Pulmonary artery endothelial cell (primary cell): ENCODE measurements at regions not wholly inside any gene's neighbourhood (a gene's known extent, or its start where the extent isn't known, plus 50 kb on each side); places are given as distances from the start of the nearest gene placed in this dataset.
"Not testable (repeated sequence)": the region's sequence is repeated elsewhere in the genome, so short reads cannot be mapped to it uniquely, and the experiment has no call there.

Source experiments
- DNase-seq: peaks from one replicate; pipeline ENCODE4 v3.0.0-alpha.2; 2011; ENCODE audit warnings: low read depth, low spot score

GRCh38 chr18:995629-996028 is 91.0 kb downstream of the ADCYAP1 start:
- peak; percentile 85 for DNase-seq

GRCh38 chr18:997499-997898 is 92.8 kb downstream of the ADCYAP1 start:
- DNase-seq: no peak

GRCh38 chr18:998936-999335 is 94.3 kb downstream of the ADCYAP1 start:
- DNase-seq: no peak

DNA sequence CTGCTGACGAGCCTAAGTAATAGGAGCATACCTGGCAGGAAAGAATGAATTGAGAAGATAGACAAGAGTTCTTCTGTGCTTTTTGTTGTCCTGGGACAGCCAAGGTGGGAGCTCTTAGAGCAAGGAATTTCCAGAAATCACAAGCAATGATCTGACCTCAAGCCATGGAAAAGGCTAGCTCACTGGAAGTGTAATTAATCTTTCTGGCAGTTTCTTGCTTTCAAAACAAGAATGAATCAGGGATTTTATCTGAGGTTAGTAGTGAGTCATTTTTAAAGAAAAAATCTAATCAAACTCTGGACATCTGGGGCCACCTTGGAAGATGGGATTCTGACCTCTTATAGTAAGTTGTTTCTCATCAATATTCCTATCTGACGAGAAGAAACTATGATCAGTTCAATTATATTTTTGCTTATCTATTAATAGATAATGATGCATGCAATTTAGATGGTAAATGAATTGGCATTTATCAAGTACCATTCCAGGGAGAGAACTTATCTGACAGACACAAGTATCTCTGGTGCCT is 98.0 kb downstream of the ADCYAP1 start:
- DNase-seq: peak; percentile 60

GRCh38 chr18:1003499-1003898 is 98.8 kb downstream of the ADCYAP1 start:
- no peak for DNase-seq

DNA sequence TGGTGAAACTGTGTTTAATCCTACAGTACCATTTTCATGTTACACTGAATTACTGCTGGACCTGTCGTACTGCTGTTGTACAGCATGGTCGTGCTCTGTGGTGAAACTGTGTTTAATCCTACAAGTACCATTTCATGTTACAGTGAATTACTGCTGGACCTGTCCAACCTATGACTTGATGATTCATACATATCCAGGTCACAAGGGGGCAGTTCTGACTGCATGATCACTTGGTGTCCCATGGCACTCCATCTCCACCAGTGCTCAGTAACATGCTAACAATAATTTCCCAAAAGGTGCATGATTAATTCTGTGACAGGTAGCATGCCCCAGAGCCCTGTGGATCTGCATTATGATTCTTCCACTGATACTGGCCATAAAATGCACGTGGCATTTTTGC is 101.6 kb downstream of the ADCYAP1 start:
- DNase-seq: no peak

- DNase-seq: no peak
Observed at GRCh38 chr18:1006965-1007364, 102.3 kb downstream of the ADCYAP1 start.

DNA sequence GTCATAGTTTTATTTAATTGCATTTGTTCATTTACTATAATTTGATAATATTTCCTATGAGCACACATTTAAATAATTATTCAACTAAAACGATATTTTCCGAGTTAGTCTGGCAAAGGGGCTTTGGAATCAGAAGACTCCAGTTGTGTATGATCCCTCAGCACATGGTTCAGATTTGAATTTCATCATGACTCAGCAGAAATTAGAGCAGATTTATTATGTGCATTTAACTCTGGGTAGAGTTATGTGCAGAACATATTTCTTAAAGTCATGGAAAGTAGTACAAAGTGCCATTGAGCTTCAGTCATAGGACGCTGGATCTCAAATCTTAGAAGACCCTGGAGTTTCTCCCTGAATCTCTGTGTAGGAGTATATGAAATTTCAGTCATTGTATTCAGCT is 106.7 kb downstream of the ADCYAP1 start:
- no peak for DNase-seq

GRCh38 chr18:1012775-1013174 is 108.1 kb downstream of the ADCYAP1 start:
- DNase-seq: no peak

DNA sequence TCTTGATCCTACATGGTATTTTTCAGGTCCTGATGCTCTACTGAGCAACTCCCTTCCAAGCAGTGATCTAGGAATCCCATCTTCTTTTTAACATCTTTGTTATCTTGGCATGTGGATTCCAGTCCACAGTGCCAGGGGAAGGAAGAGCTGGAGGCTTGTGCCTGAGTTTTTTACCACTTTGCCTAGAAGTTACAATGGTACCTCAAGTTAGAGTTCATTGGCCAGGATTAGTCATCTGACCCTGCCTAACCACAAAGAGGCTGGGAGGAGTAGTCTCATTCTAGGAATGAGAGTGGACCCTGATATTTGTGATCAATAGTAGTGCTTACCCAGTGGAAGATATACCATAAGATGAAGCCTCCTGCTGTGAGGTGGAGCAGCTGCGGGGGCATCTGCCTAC is 109.3 kb downstream of the ADCYAP1 start:
- no peak for DNase-seq

- DNase-seq: no peak
Observed at GRCh38 chr18:1014509-1014908, 109.8 kb downstream of the ADCYAP1 start.

DNA sequence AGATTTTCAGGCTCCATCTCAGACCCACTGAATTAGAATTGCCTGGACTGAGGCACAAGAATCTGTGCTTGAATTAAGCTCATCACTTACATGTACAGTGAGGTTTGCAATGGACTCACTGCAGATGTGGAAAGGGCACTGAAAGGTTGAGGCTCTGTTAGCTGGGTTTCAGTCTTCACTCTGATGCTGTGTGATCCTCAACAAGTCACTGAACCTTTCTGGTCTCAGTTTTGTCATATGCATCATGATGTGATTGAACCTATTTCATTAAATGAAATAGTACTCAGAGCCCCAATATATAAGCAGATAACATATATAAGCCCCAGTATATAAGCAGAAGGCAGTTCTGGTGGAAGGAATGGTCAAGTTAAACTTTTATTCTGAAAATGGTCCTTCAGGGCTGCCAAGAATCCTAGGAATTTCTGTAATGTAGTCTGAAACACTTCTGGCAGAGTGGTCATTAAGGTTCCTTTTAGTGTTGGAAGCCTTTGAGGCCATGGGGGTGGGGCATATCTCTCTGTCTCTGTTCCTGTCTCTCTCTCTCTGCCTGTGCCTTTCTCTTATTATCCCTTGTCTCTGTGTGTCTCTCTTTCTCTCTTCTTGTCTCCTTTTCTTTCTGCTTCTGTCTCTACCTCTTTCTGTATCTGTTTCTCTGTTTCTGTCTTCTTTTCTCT is 110.4 kb downstream of the ADCYAP1 start:
- no peak for DNase-seq

DNA sequence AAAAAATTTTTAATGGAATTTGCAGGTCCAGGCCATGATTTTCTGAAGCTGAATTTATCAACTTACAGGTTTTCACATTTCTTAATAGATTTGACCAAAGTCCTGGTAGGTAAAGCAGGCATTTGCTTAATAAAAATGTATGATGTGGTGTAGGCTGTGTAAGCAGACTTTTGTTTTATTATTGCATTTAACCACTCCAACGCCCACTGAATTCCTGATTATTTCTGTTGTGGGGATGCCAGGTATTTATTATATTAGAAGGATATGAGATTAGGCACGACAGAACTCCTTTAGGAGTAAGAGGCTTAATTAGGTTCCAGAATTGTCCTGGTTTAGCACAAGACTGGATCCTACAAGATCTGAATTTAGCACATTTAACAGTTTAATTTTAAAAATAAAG is 111.1 kb downstream of the ADCYAP1 start:
- DNase-seq: no peak

GRCh38 chr18:1017227-1018058 is 112.8 kb downstream of the ADCYAP1 start:
- no peak for DNase-seq

DNA sequence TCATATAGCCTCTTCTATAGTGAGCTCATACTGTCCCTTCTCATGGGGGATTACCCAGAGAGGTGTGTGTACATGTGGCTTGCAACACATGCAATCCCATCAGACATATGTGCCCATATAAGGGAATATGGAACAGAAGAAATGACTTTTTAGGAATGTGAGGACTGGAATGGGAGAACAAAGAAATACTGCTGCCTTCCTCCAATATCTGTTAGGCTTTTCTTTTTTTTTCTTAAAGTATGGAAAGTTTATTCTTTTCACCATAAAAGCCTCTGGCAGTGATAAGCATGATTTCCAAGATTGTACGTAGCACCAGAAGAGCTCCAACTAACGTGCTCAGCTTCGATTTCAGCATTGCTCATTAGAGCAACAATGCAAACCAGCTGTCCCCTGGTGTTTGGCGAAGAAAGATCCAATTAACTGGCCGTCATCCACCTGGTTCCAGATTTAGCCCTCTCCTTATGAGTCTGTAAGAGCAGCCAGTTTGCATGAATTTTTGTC is 113.6 kb downstream of the ADCYAP1 start:
- no peak for DNase-seq

- no peak for DNase-seq
Observed at GRCh38 chr18:1019191-1019590, 114.5 kb downstream of the ADCYAP1 start.

GRCh38 chr18:1020731-1021344 is 116.2 kb downstream of the ADCYAP1 start:
- DNase-seq: no peak

DNA sequence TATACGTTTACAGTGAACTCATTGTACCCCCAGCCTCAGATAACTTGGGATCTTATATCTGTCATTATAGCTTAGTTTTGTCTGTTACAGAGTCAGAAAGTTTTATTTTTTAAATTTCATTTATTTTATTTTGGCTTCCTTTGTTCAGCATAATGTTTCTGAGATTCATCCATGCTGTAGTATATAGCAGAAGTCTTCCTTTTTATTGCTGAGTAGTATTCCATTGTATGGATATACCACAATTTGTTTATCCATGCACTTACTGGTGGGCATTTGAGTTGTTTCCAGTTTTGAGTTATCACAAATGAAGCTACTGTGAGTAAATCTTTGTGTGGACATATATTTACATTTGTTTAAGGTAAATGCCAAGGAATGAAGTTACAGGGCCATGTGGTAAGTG is 122.3 kb downstream of the ADCYAP1 start:
- DNase-seq: no peak

GRCh38 chr18:1033092-1033491 is 128.4 kb downstream of the ADCYAP1 start:
- not testable (repeated sequence) for DNase-seq

DNA sequence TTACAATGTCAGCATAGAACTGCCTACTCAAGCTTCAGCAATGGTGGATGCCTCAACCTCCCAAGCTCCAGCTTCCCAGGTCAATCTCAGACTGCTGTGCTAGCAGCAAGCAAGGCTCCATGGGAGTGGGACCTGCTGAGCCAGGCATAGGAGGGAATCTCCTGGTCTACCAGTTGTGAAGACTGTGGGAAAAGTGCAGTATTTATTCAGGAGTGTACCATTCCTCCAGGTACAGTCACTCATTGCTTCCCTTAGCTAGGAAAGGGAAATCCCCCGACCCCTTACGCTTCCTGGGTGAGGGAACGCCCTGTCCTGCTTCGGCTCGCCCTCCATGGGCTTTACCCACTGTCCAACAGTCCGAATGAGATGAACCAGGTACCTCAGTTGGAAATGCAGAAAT is 130.3 kb downstream of the ADCYAP1 start:
- DNase-seq: no peak

DNA sequence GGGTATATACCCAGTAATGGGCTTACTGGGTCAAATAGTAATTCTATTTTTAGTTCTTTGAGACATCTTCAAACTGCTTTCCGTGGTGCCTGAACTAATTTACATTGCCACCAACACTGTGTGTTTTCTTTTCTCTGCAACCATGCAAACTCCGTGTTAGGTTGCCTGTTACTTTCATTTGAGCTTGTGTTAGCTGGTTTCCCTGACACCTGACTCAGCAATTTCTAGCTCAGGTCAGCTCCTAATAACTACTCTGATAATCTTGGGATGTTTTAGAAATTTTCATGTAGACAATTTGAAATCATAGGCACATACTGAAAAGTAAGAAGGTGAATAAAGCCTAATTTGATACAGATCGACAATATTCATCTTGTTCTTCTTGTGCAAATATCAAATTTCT is 132.3 kb downstream of the ADCYAP1 start:
- DNase-seq: no peak

GRCh38 chr18:1037776-1038175 is 133.1 kb downstream of the ADCYAP1 start:
- DNase-seq: no peak
